ENCODE measurements at regions not wholly inside any gene's neighbourhood (a gene's known extent, or its start where the extent isn't known, plus 50 kb on each side); places are given as distances from the start of the nearest gene placed in this dataset.

DNA sequence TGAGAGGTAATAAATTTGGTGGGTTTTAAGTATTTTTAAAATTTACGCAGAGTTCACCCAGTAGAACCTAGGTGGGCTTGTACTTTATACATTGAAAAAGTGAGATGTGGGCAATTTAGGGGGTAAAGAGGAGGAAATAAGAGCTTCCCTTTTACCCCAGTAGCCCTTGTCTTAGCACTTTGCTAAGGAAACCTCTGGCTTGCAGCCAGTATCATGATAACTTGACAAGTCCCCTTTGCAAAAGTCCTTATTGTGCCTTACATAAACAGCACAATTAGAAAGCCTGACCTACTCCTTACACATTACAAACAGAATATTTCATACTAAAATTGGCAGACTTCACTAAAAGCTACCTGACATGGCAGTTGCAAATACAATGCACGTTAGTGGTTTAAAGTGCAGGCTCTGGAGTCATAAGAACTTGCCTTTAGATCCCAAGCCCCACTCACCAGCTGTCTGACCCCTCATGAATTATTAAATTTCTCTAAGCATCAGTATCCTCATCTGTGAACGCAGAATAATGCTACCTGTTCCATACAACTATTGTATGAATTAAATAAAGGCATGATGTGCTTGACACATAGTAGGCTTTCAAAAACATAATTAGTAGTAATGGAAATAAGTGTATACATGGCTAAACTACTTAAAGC, 53.2 kb upstream of the NELL2 start:
- H3K27me3 ChIP-seq (ENCODE audit: control insufficient read depth, insufficient read depth, low read length), result no peaks in the 10 kb centered on the region
- H3K36me3 ChIP-seq (ENCODE audit: control insufficient read depth, insufficient read depth, low read length), result no peaks in the 10 kb centered on the region
- DNase-seq (ENCODE audit: low read depth) (no peak), FAIRE-seq (no peak)
- TF ChIP-seq, protein P1, sequence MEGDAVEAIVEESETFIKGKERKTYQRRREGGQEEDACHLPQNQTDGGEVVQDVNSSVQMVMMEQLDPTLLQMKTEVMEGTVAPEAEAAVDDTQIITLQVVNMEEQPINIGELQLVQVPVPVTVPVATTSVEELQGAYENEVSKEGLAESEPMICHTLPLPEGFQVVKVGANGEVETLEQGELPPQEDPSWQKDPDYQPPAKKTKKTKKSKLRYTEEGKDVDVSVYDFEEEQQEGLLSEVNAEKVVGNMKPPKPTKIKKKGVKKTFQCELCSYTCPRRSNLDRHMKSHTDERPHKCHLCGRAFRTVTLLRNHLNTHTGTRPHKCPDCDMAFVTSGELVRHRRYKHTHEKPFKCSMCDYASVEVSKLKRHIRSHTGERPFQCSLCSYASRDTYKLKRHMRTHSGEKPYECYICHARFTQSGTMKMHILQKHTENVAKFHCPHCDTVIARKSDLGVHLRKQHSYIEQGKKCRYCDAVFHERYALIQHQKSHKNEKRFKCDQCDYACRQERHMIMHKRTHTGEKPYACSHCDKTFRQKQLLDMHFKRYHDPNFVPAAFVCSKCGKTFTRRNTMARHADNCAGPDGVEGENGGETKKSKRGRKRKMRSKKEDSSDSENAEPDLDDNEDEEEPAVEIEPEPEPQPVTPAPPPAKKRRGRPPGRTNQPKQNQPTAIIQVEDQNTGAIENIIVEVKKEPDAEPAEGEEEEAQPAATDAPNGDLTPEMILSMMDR (IDR thresholded peaks at IDR 0.05; ENCODE audit: insufficient read depth, low read length, severe bottlenecking), result no peak
- H3K4me3 ChIP-seq (ENCODE audit: low read depth, low read length), result no peak overlapping the region
